ENCODE measurements at regions not wholly inside any gene's neighbourhood (a gene's known extent, or its start where the extent isn't known, plus 50 kb on each side); places are given as distances from the start of the nearest gene placed in this dataset.
A peak's percentile ranks its signal among the peaks of the same experiment; 100 is the strongest.

DNA sequence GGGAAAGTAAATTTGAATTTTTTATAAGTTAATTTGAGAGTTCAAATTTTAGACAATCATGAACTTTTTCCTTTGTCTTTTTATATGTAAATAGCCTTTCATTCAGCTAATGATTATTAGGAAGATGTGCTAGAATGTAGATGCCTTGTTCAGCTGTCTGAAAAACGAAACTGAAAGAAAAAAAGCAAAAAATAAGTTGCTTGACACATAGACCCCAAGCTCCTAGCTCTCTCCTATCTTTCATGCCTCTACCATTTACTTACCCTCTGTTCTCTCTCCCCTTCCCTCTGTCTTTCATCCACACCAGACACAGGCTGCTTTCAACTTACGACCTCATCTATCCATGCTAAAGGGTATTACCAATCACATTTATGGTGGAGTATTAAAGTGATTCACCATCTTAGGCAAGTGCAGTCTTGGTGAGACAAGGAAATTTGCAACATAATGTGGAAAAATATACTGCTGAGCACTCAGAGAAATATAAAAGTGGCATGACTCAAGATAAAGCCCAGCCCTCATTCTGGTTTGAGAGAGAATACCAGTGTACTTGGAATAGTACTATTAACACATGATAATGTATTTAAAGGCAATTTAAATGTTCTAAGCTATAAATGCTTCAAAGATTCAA lies 425.6 kb downstream of the SUCLG1 start:
- H3K9me3 ChIP-seq (ENCODE audit: low read depth, low read length) = no peaks in the 10 kb centered on the region
- no peaks in the 10 kb centered on the region for H3K36me3 ChIP-seq (ENCODE audit: insufficient read depth, low read length)
- no peak overlapping the region for H3K4me3 ChIP-seq
- no peak for DNase-seq (ENCODE audit: low read depth, low spot score)
- no peak overlapping the region for H3K9ac ChIP-seq (ENCODE audit: insufficient read length)
- TF ChIP-seq POLR2AphosphoS5 (IDR thresholded peaks at IDR 0.05; ENCODE audit: borderline replicate concordance, low read depth, low read length) (no peak), EZH2 (IDR thresholded peaks at IDR 0.05) (no peak), FOXP2 (optimal IDR thresholded peaks at IDR 0.05; ENCODE audit: control extremely low read depth, extremely low read length, insufficient read depth) (no peak)
- H3K27ac ChIP-seq = no peak overlapping the region

DNA sequence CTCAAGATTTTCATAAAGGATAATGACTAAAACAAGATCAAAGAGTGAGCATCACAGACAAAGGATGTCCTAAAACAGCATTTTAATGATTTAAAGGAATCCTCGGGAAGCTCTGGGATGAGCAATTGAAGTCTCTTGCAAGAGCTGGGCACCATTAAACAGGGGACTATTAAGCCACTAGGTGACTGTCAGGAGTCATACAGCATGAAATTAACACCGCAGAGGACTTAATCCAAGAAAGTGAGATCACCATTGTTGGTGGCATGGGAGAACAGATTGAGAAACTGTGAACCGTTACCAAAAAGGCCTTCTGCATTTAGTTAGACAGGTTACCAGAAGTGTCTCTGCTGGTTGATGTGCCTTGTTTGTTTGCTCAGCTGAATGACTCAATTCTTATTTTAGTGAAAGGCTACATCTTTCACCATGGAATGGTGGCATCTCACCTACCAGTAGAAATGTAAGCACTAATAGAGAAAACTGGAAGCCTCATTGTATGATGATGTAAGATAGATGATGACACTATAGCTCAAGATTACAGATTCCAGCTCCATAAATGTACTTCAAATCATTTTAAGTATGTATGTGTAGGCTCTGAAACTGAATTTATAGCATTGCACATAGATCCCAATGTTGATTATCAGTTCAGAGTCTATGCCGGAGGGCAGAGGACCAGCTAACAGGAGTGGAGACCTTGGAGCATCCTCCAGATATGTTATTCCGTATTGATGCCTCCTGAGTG lies 427.6 kb downstream of the SUCLG1 start:
- no peak for TF ChIP-seq POLR2AphosphoS5 (IDR thresholded peaks at IDR 0.05; ENCODE audit: borderline replicate concordance, low read depth, low read length)
- no peak for TF ChIP-seq EZH2 (IDR thresholded peaks at IDR 0.05)
- TF ChIP-seq FOXP2 (optimal IDR thresholded peaks at IDR 0.05; ENCODE audit: control extremely low read depth, extremely low read length, insufficient read depth) = no peak
- Histone ChIP-seq H3K4me3 (no peak overlapping the region), H3K36me3 (ENCODE audit: insufficient read depth, low read length) (no peaks in the 10 kb centered on the region), H3K9me3 (ENCODE audit: low read depth, low read length) (no peaks in the 10 kb centered on the region), H3K9ac (ENCODE audit: insufficient read length) (no peak overlapping the region), H3K27ac (no peak overlapping the region)
- DNase-seq (ENCODE audit: low read depth, low spot score) = no peak

DNA sequence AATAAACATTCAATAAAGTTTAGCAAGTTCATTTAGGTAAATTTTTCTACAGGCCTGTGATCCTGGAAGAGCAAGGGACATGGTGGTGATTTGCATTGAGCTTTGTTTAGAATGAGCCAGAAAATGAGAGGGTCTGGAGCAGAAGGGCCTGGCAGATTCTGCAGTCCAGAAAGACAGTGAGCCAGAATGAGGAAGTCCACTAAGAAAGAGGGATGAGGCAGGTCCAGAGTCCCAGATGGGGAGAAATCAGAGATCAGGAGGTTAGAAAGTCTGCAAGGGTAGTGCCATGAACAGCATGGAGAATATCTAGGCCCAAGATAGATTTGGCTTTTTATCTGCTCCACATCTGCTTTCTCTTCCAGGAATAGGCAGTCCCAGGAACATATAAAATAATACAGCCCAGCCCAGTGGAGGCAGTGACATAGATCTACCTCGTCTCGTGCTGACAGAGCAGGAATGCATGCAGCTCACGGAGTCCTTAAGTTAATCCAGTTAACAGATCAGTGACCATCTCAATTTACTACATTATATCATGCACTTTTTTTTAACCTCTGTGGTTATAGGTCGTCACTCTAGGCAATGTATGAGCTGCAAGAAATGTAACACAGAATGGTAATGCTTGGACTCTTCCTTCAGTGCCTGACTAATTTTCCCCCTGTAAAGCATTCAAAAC lies 429.0 kb downstream of the SUCLG1 start:
- Histone ChIP-seq H3K27ac (no peak overlapping the region), H3K9me3 (ENCODE audit: low read depth, low read length) (no peaks in the 10 kb centered on the region), H3K4me3 (no peak overlapping the region), H3K9ac (ENCODE audit: insufficient read length) (no peak overlapping the region), H3K36me3 (ENCODE audit: insufficient read depth, low read length) (no peaks in the 10 kb centered on the region)
- no peak for DNase-seq (ENCODE audit: low read depth, low spot score)
- no peak for TF ChIP-seq POLR2AphosphoS5 (IDR thresholded peaks at IDR 0.05; ENCODE audit: borderline replicate concordance, low read depth, low read length)
- no peak for TF ChIP-seq FOXP2 (optimal IDR thresholded peaks at IDR 0.05; ENCODE audit: control extremely low read depth, extremely low read length, insufficient read depth)
- TF ChIP-seq EZH2 (IDR thresholded peaks at IDR 0.05) = no peak

DNA sequence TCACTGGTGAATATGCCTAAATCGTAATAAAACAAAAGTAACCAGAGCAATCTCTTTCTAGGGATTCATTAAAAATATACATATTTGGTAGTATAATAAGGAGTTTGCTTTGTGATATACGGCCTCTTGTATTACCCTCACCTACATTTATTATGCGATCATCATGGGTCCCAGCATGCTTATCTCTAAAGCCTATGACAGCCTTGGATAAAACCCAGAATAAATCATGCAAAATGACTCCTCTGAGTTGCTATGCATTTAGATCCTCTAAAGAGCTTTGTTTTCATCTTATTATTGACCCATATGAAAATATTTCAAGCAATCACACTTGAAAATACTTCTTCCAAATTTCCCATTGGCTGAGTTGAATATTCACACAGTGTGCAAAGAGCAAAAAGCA lies 432.3 kb downstream of the SUCLG1 start:
- TF ChIP-seq POLR2AphosphoS5 (IDR thresholded peaks at IDR 0.05; ENCODE audit: borderline replicate concordance, low read depth, low read length) (no peak), EZH2 (IDR thresholded peaks at IDR 0.05) (no peak), FOXP2 (optimal IDR thresholded peaks at IDR 0.05; ENCODE audit: control extremely low read depth, extremely low read length, insufficient read depth) (no peak)
- no peaks in the 10 kb centered on the region for H3K36me3 ChIP-seq (ENCODE audit: insufficient read depth, low read length)
- H3K4me3 ChIP-seq = no peak overlapping the region
- H3K9me3 ChIP-seq (ENCODE audit: low read depth, low read length) = no peaks in the 10 kb centered on the region
- DNase-seq (ENCODE audit: low read depth, low spot score) = no peak
- H3K27ac ChIP-seq = no peak overlapping the region
- H3K9ac ChIP-seq (ENCODE audit: insufficient read length) = no peak overlapping the region

DNA sequence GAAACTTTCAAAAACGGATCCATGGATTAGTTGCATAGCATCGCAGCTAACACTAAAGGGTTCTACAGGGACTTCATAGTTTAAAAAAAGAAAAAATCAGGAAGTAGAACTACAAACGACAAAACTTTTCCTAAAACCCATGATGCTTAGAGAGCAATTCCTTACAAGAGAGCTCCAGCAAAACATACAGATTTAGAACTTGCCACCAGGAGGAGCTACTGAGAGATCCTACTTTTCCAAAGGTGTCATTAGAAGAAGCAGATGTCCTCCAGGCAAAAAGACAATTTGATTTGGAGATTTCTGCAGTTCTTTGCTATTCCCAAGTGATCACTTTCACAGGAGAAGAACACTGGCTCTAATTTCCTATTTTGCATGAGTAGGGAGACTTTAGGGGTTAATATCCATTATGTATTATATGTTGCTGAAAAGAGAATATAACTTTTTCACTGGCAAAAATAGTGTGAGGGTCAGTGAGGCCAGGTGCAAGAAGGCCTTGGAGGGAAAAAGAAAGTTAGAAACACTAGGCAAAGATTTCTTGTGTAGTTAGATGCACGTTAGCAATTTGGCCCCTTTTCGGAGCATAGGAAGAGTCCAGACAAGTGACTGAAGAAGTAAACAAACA lies 436.2 kb downstream of the SUCLG1 start:
- Histone ChIP-seq H3K9ac (ENCODE audit: insufficient read length) (no peak overlapping the region), H3K27ac (no peak overlapping the region), H3K36me3 (ENCODE audit: insufficient read depth, low read length) (no peaks in the 10 kb centered on the region), H3K9me3 (ENCODE audit: low read depth, low read length) (no peaks in the 10 kb centered on the region), H3K4me3 (no peak overlapping the region)
- TF ChIP-seq POLR2AphosphoS5 (IDR thresholded peaks at IDR 0.05; ENCODE audit: borderline replicate concordance, low read depth, low read length) = no peak
- TF ChIP-seq EZH2 (IDR thresholded peaks at IDR 0.05) = no peak
- TF ChIP-seq FOXP2 (optimal IDR thresholded peaks at IDR 0.05; ENCODE audit: control extremely low read depth, extremely low read length, insufficient read depth) = no peak
- DNase-seq (ENCODE audit: low read depth, low spot score) = peak; percentile 35

DNA sequence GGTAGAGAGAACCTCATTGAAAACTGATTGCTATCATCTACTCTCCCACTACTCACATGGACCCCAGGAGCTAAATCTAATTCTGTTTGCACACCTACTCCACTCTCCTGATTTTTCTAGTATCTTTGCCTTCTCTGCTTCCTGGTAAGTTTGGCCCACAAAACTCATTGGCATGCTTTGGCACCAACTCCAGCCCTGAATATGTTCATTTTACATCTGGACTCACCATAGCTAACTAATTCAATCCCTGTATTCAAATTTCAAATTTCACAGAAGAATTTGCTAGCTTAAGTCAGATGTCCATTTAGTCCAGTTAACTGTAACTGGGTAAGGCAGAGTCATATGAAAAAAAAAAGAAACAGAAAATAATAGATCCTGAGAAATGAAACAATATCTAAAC lies 442.1 kb downstream of the SUCLG1 start:
- TF ChIP-seq FOXP2 (optimal IDR thresholded peaks at IDR 0.05; ENCODE audit: control extremely low read depth, extremely low read length, insufficient read depth) = no peak
- no peak for TF ChIP-seq POLR2AphosphoS5 (IDR thresholded peaks at IDR 0.05; ENCODE audit: borderline replicate concordance, low read depth, low read length)
- TF ChIP-seq EZH2 (IDR thresholded peaks at IDR 0.05) = no peak
- DNase-seq (ENCODE audit: low read depth, low spot score) = no peak
- Histone ChIP-seq H3K9me3 (ENCODE audit: low read depth, low read length) (no peaks in the 10 kb centered on the region), H3K4me3 (no peak overlapping the region), H3K36me3 (ENCODE audit: insufficient read depth, low read length) (no peaks in the 10 kb centered on the region), H3K27ac (no peak overlapping the region), H3K9ac (ENCODE audit: insufficient read length) (no peak overlapping the region)

DNA sequence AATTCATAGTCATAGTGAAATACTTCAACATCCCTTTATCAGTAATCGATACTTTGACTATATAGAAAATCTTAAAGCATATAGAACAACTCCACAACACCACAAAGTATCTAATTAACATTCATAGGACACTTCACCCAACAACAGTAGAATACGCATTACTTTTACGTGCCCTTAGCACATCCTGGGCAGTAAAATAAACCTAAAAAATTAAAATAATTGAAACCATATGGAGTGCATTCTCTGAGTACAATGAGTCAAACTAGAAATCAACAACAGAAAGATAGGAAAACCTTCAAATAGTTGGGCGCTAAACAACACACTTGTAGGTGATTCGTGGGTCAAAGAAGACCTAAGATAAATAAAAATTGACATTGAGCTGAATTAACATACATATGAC lies 442.9 kb downstream of the SUCLG1 start:
- TF ChIP-seq EZH2 (IDR thresholded peaks at IDR 0.05) (no peak), FOXP2 (optimal IDR thresholded peaks at IDR 0.05; ENCODE audit: control extremely low read depth, extremely low read length, insufficient read depth) (no peak), POLR2AphosphoS5 (IDR thresholded peaks at IDR 0.05; ENCODE audit: borderline replicate concordance, low read depth, low read length) (no peak)
- H3K27ac ChIP-seq = no peak overlapping the region
- no peak for DNase-seq (ENCODE audit: low read depth, low spot score)
- H3K36me3 ChIP-seq (ENCODE audit: insufficient read depth, low read length) = no peaks in the 10 kb centered on the region
- H3K9ac ChIP-seq (ENCODE audit: insufficient read length) = no peak overlapping the region
- H3K4me3 ChIP-seq = no peak overlapping the region
- H3K9me3 ChIP-seq (ENCODE audit: low read depth, low read length) = no peaks in the 10 kb centered on the region

DNA sequence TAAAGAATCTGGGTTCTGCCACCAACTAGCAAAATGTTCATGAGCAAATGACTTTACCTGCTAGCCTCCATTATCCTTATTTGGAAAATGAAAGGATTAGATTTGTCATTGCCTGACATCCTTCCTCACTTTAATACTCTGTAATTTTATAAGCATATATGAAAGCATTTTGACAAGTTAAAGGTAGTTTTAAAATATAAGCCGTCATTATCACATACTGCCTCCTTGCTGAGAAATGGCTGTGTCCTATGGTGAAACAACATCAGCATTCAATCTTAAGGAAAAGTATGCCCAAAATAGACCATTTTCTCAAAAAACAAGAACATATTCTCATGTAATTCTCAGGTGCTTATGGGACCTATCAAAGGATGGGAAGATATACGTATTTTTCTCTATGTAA lies 461.2 kb downstream of the SUCLG1 start:
- Histone ChIP-seq H3K4me3 (no peak overlapping the region), H3K9ac (ENCODE audit: insufficient read length) (no peak overlapping the region), H3K36me3 (ENCODE audit: insufficient read depth, low read length) (no peaks in the 10 kb centered on the region), H3K27ac (no peak overlapping the region), H3K9me3 (ENCODE audit: low read depth, low read length) (no peaks in the 10 kb centered on the region)
- no peak for DNase-seq (ENCODE audit: low read depth, low spot score)
- TF ChIP-seq FOXP2 (optimal IDR thresholded peaks at IDR 0.05; ENCODE audit: control extremely low read depth, extremely low read length, insufficient read depth) (no peak), POLR2AphosphoS5 (IDR thresholded peaks at IDR 0.05; ENCODE audit: borderline replicate concordance, low read depth, low read length) (no peak), EZH2 (IDR thresholded peaks at IDR 0.05) (no peak)

Measured in SK-N-MC (cell line).